IMR-90 (cell line): ENCODE measurements at regions not wholly inside any gene's neighbourhood (a gene's known extent, or its start where the extent isn't known, plus 50 kb on each side); places are given as distances from the start of the nearest gene placed in this dataset.

Experiments
- ATAC-seq: fragments of 200-7000 bp; cut with Tn5 transposase; 2 replicates; pipeline ENCODE4 v1.9.1; 2020; ENCODE audit warnings: low read depth, mild to moderate bottlenecking, moderate library complexity
- BruUV-seq: library from RNA; stranded (reverse); fragments of 400-500 nt; replicated peaks from 2 replicates; lab custom pipeline; 2021; lab: Mats Ljungman, UMichigan
- CTCF ChIA-PET: fragments of 300-600 bp; formaldehyde crosslinking; extraction: SDS; loops from one replicate; lab custom pipeline; 2021; ENCODE audit warnings: antibody characterized with exemption; lab: Yijun Ruan, JAX
- POLR2A ChIA-PET: fragments of 300-600 bp; sonication (Branson Sonifier 250); formaldehyde crosslinking; loops from one replicate; lab custom pipeline; 2022; ENCODE audit warnings: antibody characterized with exemption; ENCODE audit not compliant: unreplicated experiment; lab: Charles Lee
- DNase-seq: peaks from one replicate; pipeline ENCODE4 v3.0.0; 2013
- H2AFZ ChIP-seq: replicated peaks from 2 replicates; pipeline ENCODE3; 2013; ENCODE audit warnings: low read length, mild to moderate bottlenecking; ENCODE audit not compliant: poor library complexity
- H2AK5ac ChIP-seq: 2 replicates; pipeline ENCODE4 v1.6.1; 2013; ENCODE audit warnings: low read depth, low read length, inconsistent platforms
- H2AK9ac ChIP-seq: replicated peaks from 2 replicates; pipeline ENCODE3; 2013; ENCODE audit warnings: mild to moderate bottlenecking, low read depth, low read length, moderate library complexity; ENCODE audit not compliant: poor library complexity
- H2BK120ac ChIP-seq: 2 replicates; pipeline ENCODE4 v1.6.1; 2013; ENCODE audit warnings: low read depth, low read length, inconsistent platforms
- H2BK15ac ChIP-seq: 3 replicates; pipeline ENCODE4 v1.6.1; 2013; ENCODE audit warnings: low read depth, low read length, inconsistent platforms
- H2BK20ac ChIP-seq: 2 replicates; pipeline ENCODE4 v1.6.1; 2013; ENCODE audit warnings: low read depth, mild to moderate bottlenecking, inconsistent platforms, low read length, moderate library complexity
- H2BK5ac ChIP-seq: 2 replicates; pipeline ENCODE4 v1.6.1; 2013; ENCODE audit warnings: mild to moderate bottlenecking, low read depth, low read length, inconsistent platforms; ENCODE audit not compliant: poor library complexity, severe bottlenecking
- H3K14ac ChIP-seq: replicated peaks from 2 replicates; pipeline ENCODE4 v1.6.1; 2013; ENCODE audit warnings: low read depth, low read length, inconsistent platforms
- H3K18ac ChIP-seq: 2 replicates; pipeline ENCODE4 v1.6.1; 2013; ENCODE audit warnings: low read depth, low read length, control low read depth
- H3K23ac ChIP-seq: 2 replicates; pipeline ENCODE4 v1.6.1; 2013; ENCODE audit warnings: low read depth, low read length, inconsistent platforms
- H3K27ac ChIP-seq: 2 replicates; pipeline ENCODE4 v1.5.1; 2013; ENCODE audit warnings: mild to moderate bottlenecking, control low read depth, low read length; ENCODE audit not compliant: insufficient read depth
- H3K27me3 ChIP-seq: 2 replicates; pipeline ENCODE4 v1.6.1; 2013; ENCODE audit warnings: low read length; ENCODE audit not compliant: control insufficient read depth, insufficient read depth
- H3K36me3 ChIP-seq: 2 replicates; pipeline ENCODE4 v1.6.1; 2013; ENCODE audit warnings: low read length, mixed read lengths; ENCODE audit not compliant: control insufficient read depth, insufficient read depth
- H3K4ac ChIP-seq: 2 replicates; pipeline ENCODE4 v1.6.1; 2013; ENCODE audit warnings: low read depth, low read length, inconsistent platforms
- H3K4me1 ChIP-seq: 2 replicates; pipeline ENCODE4 v1.6.1; 2013; ENCODE audit warnings: low read length, mixed read lengths; ENCODE audit not compliant: control insufficient read depth, insufficient read depth
- H3K4me2 ChIP-seq: 2 replicates; pipeline ENCODE4 v1.6.1; 2013; ENCODE audit warnings: low read depth, mild to moderate bottlenecking, control low read depth, low read length, moderate library complexity
- H3K4me3 ChIP-seq: 2 replicates; pipeline ENCODE4 v1.5.1; 2013; ENCODE audit warnings: low read depth, mild to moderate bottlenecking, control low read depth, low read length, moderate library complexity; ENCODE audit not compliant: insufficient read depth
- H3K56ac ChIP-seq: 2 replicates; pipeline ENCODE4 v1.6.1; 2013; ENCODE audit warnings: low read length, inconsistent platforms; ENCODE audit not compliant: insufficient read depth; ENCODE audit errors: extremely low read depth
- H3K79me1 ChIP-seq, 2 experiments: 2 replicates each; pipeline ENCODE4 v1.6.1; 2013; ENCODE audit warnings: low read length in 2 of 2, inconsistent platforms in 1 of 2, low read depth in 1 of 2
- H3K9ac ChIP-seq: 2 replicates; pipeline ENCODE4 v1.6.1; 2013; ENCODE audit warnings: low read depth, low read length, control low read depth
- H3K9me1 ChIP-seq: 2 replicates; pipeline ENCODE4 v1.6.1; 2013; ENCODE audit warnings: low read length, inconsistent platforms; ENCODE audit not compliant: insufficient read depth
- H3K9me3 ChIP-seq: 2 replicates; pipeline ENCODE4 v1.6.1; 2013; ENCODE audit warnings: low read length; ENCODE audit not compliant: control insufficient read depth, insufficient read depth
- H4K20me1 ChIP-seq: 2 replicates; pipeline ENCODE4 v1.6.1; 2013; ENCODE audit warnings: low read length, inconsistent platforms; ENCODE audit not compliant: insufficient read depth
- H4K5ac ChIP-seq: 2 replicates; pipeline ENCODE4 v1.6.1; 2013; ENCODE audit warnings: mild to moderate bottlenecking, low read depth, low read length, control low read depth
- H4K8ac ChIP-seq, 2 experiments: 2 replicates each; pipeline ENCODE4 v1.6.1; 2013; ENCODE audit warnings: low read depth in 2 of 2, low read length in 2 of 2, control low read depth in 1 of 2, inconsistent platforms in 1 of 2
- H4K91ac ChIP-seq: 2 replicates; pipeline ENCODE4 v1.6.1; 2013; ENCODE audit warnings: low read depth, low read length, inconsistent platforms; ENCODE audit not compliant: insufficient read depth
- CHD1 ChIP-seq: IDR thresholded peaks from 2 replicates; pipeline ENCODE4 v1.6.1; 2012; ENCODE audit warnings: low read depth, low read length, improper control_type of control experiment
- MAFK ChIP-seq: IDR thresholded peaks from 2 replicates; pipeline ENCODE4 v1.6.1; 2012; ENCODE audit warnings: low read depth, low read length, improper control_type of control experiment
- SMC3 ChIP-seq: fragments of 150-350 bp; IDR thresholded peaks from 2 replicates; pipeline ENCODE4 v1.6.1; 2016; ENCODE audit warnings: low read depth, mild to moderate bottlenecking, antibody characterized with exemption, low read length, moderate library complexity
- dilution Hi-C: fragments of 300-500 bp; cut with HindIII; formaldehyde crosslinking; loops from one replicate; pipeline ENCODE4 v1.14.3; 2018; ENCODE audit warnings: low sequenced_read_pairs; ENCODE audit not compliant: unreplicated experiment
- in situ Hi-C: fragments of 300-500 bp; cut with MboI; formaldehyde crosslinking; loops from 3 replicates; pipeline ENCODE4 v1.14.3; 2019; ENCODE audit warnings: low sequenced_read_pairs, inconsistent platforms, mixed read lengths
- intact Hi-C: fragments of 100-400 bp; cut with micrococcal nuclease; formaldehyde crosslinking; loops from 2 replicates; pipeline ENCODE4 v1.10.0; 2022

DNA sequence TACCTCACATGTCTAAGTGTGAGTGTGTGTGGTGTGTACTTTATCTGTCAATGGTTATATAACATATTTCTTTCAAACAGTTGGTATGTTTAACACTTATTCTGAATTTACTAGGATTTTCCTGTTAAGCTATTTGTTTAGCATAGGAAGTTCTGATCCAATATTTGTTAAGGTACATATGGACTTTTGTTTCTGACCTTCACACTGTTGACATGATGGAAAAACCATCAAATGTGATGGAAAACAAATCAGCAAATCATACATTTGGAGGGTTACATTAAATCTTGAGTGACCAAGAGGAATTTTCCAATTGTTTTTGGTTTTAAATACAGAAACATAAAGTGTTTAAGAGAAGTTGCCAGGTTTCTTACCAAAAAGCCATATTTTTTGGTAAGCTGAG is 638.9 kb downstream of the STK39 start:
- no TSS peak for BruUV-seq
- Histone ChIP-seq H2AK5ac (no peak overlapping the region), H2BK15ac (no peak overlapping the region), H3K9me3 (no peaks in the 10 kb centered on the region; the same call in 1 of the 2 replicates), H3K27me3 (no peaks in the 10 kb centered on the region), H3K79me1 (no peaks in the 10 kb centered on the region), H3K27ac (no peak overlapping the region), H2AFZ (no peak overlapping the region), H4K91ac (no peak overlapping the region), H3K4me3 (no peak overlapping the region), H2BK20ac (no peak overlapping the region), H4K8ac (no peak overlapping the region), H3K9ac (no peak overlapping the region), H3K14ac (no peak overlapping the region), H3K9me1 (no peaks in the 10 kb centered on the region), H4K20me1 (no peaks in the 10 kb centered on the region), H4K5ac (no peak overlapping the region), H2AK9ac (no peak overlapping the region), H2BK120ac (no peak overlapping the region), H3K4ac (no peak overlapping the region), H3K36me3 (no peaks in the 10 kb centered on the region), H3K23ac (no peak overlapping the region), H3K4me2 (no peak overlapping the region), H3K18ac (no peak overlapping the region), H2BK5ac (no peak overlapping the region), H3K4me1 (no peaks in the 10 kb centered on the region), H3K56ac (no peak overlapping the region)
- intact Hi-C loops (loop anchor here (10.0 kb wide), 1 partner anchor 506 kb away; no protein-coding TSS in a partner anchor), in situ Hi-C loops (no loop called here), dilution Hi-C loops (no loop called here)
- ATAC-seq (no peak), DNase-seq (no peak)
- TF ChIP-seq CHD1 (no peak), SMC3 (no peak), MAFK (no peak)
- CTCF ChIA-PET = no interaction called here
- POLR2A ChIA-PET = no interaction called here
